HUES48 (cell line): ENCODE measurements at regions not wholly inside any gene's neighbourhood (a gene's known extent, or its start where the extent isn't known, plus 50 kb on each side); places are given as distances from the start of the nearest gene placed in this dataset.

Experiments
- H3K27ac ChIP-seq: one replicate; pipeline ENCODE4 v1.7.0; 2013; ENCODE audit warnings: low read depth, low read length, inconsistent platforms
- H3K27me3 ChIP-seq: 2 replicates; pipeline ENCODE4 v1.6.1; 2013; ENCODE audit warnings: mild to moderate bottlenecking, low read length; ENCODE audit not compliant: control insufficient read depth, insufficient read depth
- H3K36me3 ChIP-seq: 2 replicates; pipeline ENCODE4 v1.6.1; 2013; ENCODE audit warnings: low read length; ENCODE audit not compliant: control insufficient read depth, insufficient read depth
- H3K4me1 ChIP-seq: 2 replicates; pipeline ENCODE4 v1.6.1; 2013; ENCODE audit warnings: mild to moderate bottlenecking, low read length; ENCODE audit not compliant: control insufficient read depth, insufficient read depth
- H3K4me3 ChIP-seq: 2 replicates; pipeline ENCODE4 v1.5.1; 2013; ENCODE audit warnings: mild to moderate bottlenecking, low read depth, low read length
- H3K9ac ChIP-seq: 2 replicates; pipeline ENCODE4 v1.6.1; 2013; ENCODE audit warnings: mild to moderate bottlenecking, low read depth, low read length, moderate library complexity
- H3K9me3 ChIP-seq: 2 replicates; pipeline ENCODE4 v1.6.1; 2013; ENCODE audit warnings: low read length; ENCODE audit not compliant: control insufficient read depth, insufficient read depth

GRCh38 chr6:25180630-25181349 lies 98.4 kb upstream of the CARMIL1 start:
- Histone ChIP-seq H3K9me3 (no peaks in the 10 kb centered on the region), H3K4me1 (no peaks in the 10 kb centered on the region), H3K27me3 (no peaks in the 10 kb centered on the region), H3K9ac (no peak overlapping the region), H3K36me3 (no peaks in the 10 kb centered on the region), H3K4me3 (no peak overlapping the region), H3K27ac (no peak overlapping the region)

GRCh38 chr6:25181350-25181724 lies 97.8 kb upstream of the CARMIL1 start:
- no peaks in the 10 kb centered on the region for H3K27me3 ChIP-seq
- H3K9me3 ChIP-seq = no peaks in the 10 kb centered on the region
- no peak overlapping the region for H3K9ac ChIP-seq
- H3K4me1 ChIP-seq = no peaks in the 10 kb centered on the region
- no peaks in the 10 kb centered on the region for H3K36me3 ChIP-seq
- no peak overlapping the region for H3K4me3 ChIP-seq
- no peak overlapping the region for H3K27ac ChIP-seq

DNA sequence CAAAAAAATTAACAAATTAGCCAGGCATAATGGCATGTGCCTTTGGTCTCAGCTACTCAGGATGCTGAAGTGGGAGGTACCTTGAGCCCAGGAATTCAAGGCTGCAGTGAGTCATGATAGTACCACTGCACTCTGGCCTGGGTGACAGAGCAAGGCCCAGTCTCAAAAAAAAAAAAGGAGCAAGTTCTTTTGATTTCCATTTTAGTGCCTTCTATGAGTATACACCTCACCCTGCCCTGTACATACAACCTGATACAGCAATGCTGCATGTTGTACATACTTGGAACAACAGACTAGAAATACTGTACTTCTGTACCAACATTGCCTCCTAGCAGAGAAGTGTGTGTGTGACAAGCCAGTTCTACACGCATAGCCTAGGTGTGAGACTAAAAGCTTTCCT lies 97.3 kb upstream of the CARMIL1 start:
- no peaks in the 10 kb centered on the region for H3K27me3 ChIP-seq
- no peak overlapping the region for H3K27ac ChIP-seq
- H3K9me3 ChIP-seq = no peaks in the 10 kb centered on the region
- H3K9ac ChIP-seq = no peak overlapping the region
- no peaks in the 10 kb centered on the region for H3K4me1 ChIP-seq
- no peaks in the 10 kb centered on the region for H3K36me3 ChIP-seq
- H3K4me3 ChIP-seq = no peak overlapping the region

DNA sequence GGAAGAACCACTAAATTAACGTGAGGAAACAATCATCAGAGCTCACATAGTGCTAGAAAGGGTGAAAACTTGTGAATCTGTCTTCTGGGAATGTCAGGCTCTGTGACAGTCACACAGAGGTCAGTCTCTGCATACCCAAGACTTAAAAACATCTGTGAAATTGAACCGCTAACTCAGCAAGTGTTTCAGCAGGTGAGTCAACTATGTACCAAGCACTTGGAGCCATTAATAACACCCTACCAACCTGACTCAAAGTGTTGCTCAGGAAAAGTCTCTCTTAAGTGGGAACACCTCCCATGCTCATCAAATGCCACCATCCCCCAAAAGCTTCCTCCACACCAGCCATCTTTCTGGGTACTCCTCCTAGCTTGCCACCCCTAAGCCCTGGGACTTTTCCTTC lies 92.3 kb upstream of the CARMIL1 start:
- Histone ChIP-seq H3K9me3 (no peaks in the 10 kb centered on the region), H3K27ac (no peak overlapping the region), H3K4me1 (no peaks in the 10 kb centered on the region), H3K9ac (no peak overlapping the region), H3K36me3 (no peaks in the 10 kb centered on the region), H3K4me3 (no peak overlapping the region), H3K27me3 (no peaks in the 10 kb centered on the region)

GRCh38 chr6:25188232-25188631 lies 90.9 kb upstream of the CARMIL1 start:
- Histone ChIP-seq H3K9me3 (no peaks in the 10 kb centered on the region), H3K27ac (no peak overlapping the region), H3K9ac (no peak overlapping the region), H3K4me3 (no peak overlapping the region), H3K27me3 (no peaks in the 10 kb centered on the region), H3K4me1 (no peaks in the 10 kb centered on the region), H3K36me3 (no peaks in the 10 kb centered on the region)

GRCh38 chr6:25192590-25193459 lies 86.3 kb upstream of the CARMIL1 start:
- Histone ChIP-seq H3K36me3 (no peaks in the 10 kb centered on the region), H3K4me1 (no peaks in the 10 kb centered on the region), H3K9me3 (no peaks in the 10 kb centered on the region), H3K9ac (no peak overlapping the region), H3K27ac (no peak overlapping the region), H3K27me3 (no peaks in the 10 kb centered on the region), H3K4me3 (no peak overlapping the region)

- Histone ChIP-seq H3K9me3 (no peaks in the 10 kb centered on the region), H3K27ac (no peak overlapping the region), H3K4me3 (no peak overlapping the region), H3K9ac (no peak overlapping the region), H3K27me3 (no peaks in the 10 kb centered on the region), H3K36me3 (no peaks in the 10 kb centered on the region), H3K4me1 (no peaks in the 10 kb centered on the region)
Measured at GRCh38 chr6:25193460-25194171, 85.6 kb upstream of the CARMIL1 start.

GRCh38 chr6:25194172-25194678 lies 84.9 kb upstream of the CARMIL1 start:
- Histone ChIP-seq H3K4me3 (no peak overlapping the region), H3K36me3 (no peaks in the 10 kb centered on the region), H3K9ac (no peak overlapping the region), H3K4me1 (no peaks in the 10 kb centered on the region), H3K9me3 (no peaks in the 10 kb centered on the region), H3K27me3 (no peaks in the 10 kb centered on the region), H3K27ac (no peak overlapping the region)

GRCh38 chr6:25196464-25196863 lies 82.7 kb upstream of the CARMIL1 start:
- Histone ChIP-seq H3K27me3 (no peaks in the 10 kb centered on the region), H3K4me1 (no peaks in the 10 kb centered on the region)

GRCh38 chr6:25197111-25197510 lies 82.1 kb upstream of the CARMIL1 start:
- H3K27ac ChIP-seq = no peak overlapping the region
- H3K27me3 ChIP-seq = no peaks in the 10 kb centered on the region
- no peak overlapping the region for H3K4me3 ChIP-seq
- no peaks in the 10 kb centered on the region for H3K9me3 ChIP-seq
- H3K9ac ChIP-seq = no peak overlapping the region
- H3K4me1 ChIP-seq = no peaks in the 10 kb centered on the region
- no peaks in the 10 kb centered on the region for H3K36me3 ChIP-seq

More at GRCh38 chr6:25196464-25196863, 82.7 kb upstream of the CARMIL1 start:
- no peak overlapping the region for H3K27ac ChIP-seq
- H3K36me3 ChIP-seq = no peaks in the 10 kb centered on the region
- no peak overlapping the region for H3K9ac ChIP-seq
- no peaks in the 10 kb centered on the region for H3K9me3 ChIP-seq
- no peak overlapping the region for H3K4me3 ChIP-seq
